ENCODE measurements at regions not wholly inside any gene's neighbourhood (a gene's known extent, or its start where the extent isn't known, plus 50 kb on each side); places are given as distances from the start of the nearest gene placed in this dataset.
"Not testable (repeated sequence)": the region's sequence is repeated elsewhere in the genome, so short reads cannot be mapped to it uniquely, and the experiment has no call there.

- H3K27ac ChIP-seq: no peak overlapping the region
- no peak overlapping the region for H3K4me3 ChIP-seq
- no peaks in the 10 kb centered on the region for H3K36me3 ChIP-seq
- no peaks in the 10 kb centered on the region for H3K27me3 ChIP-seq (replicated peaks)
- H3K9me3 ChIP-seq (replicated peaks): no peaks in the 10 kb centered on the region
- no peak for DNase-seq (ENCODE audit: low read depth in 1 of 2, low spot score in 2 of 2)
- H3K4me1 ChIP-seq (replicated peaks): no peaks in the 10 kb centered on the region
These were observed 178.0 kb upstream of the TMEM132C start for GRCh38 chr12:128088926-128089325.

GRCh38 chr12:128089961-128090360, 177.0 kb upstream of the TMEM132C start:
- Histone ChIP-seq H3K9me3 (replicated peaks) (no peaks in the 10 kb centered on the region), H3K27me3 (replicated peaks) (no peaks in the 10 kb centered on the region), H3K27ac (no peak overlapping the region), H3K36me3 (no peaks in the 10 kb centered on the region), H3K4me1 (replicated peaks) (no peaks in the 10 kb centered on the region), H3K4me3 (no peak overlapping the region)
- no peak for DNase-seq (ENCODE audit: low read depth in 1 of 2, low spot score in 2 of 2)

DNA sequence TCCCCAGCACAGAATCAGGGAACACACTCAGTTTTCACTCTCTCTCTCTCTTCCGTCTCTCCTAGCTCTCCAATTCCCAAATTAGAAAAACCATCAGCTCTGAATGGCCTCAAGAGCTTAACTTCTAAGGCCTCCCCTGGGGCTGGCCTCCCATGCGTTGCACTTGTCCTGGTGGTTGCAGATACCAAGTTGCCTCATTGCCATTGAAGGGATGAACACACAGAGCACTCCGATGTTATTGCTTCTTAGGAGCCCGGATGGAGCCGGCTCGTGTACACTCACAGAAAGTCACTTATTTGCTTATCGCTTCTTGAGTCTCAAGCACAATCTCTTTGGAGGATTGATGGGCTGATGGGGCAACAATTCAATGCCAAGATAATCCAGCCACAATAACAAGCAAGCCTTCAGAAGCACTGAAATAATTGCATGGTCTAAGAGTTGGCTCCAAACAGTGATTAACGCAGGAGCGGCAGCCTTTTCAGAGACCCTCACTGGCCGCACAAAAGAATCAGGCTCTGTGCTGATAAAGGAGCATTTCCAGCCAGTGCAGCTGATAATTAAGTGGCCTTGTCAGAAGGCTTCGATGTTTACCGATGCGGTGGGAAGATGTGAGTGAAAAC, 175.8 kb upstream of the TMEM132C start:
- no peak overlapping the region for H3K27ac ChIP-seq
- no peak for DNase-seq (ENCODE audit: low read depth in 1 of 2, low spot score in 2 of 2)
- no peak overlapping the region for H3K4me3 ChIP-seq
- no peaks in the 10 kb centered on the region for H3K27me3 ChIP-seq (replicated peaks)
- H3K4me1 ChIP-seq (replicated peaks): no peaks in the 10 kb centered on the region
- H3K36me3 ChIP-seq: no peaks in the 10 kb centered on the region
- H3K9me3 ChIP-seq (replicated peaks): no peaks in the 10 kb centered on the region

DNA sequence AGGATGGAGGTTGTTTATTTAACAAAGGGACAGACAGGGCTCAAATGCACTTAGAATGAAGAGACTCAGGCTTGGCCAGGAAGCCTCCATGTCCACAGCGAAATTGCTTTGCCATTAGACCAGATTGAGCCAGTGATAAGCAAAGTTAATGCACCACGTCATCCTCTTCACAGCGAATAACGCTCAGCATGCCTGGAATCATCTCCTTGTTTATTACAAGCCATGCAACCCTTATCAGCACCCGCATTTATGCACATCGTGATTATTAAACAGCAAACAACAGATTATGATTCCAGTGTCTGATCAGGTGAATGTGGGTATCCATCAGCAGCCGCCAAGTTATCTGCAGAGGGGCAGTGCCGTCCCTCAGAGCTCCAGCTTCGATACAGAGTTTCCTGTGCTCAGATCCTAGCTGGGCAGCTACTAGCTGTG, 175.0 kb upstream of the TMEM132C start:
- no peak overlapping the region for H3K4me3 ChIP-seq
- DNase-seq (ENCODE audit: low read depth in 1 of 2, low spot score in 2 of 2): peak in 1 of 2 experiments; percentile 20
- no peaks in the 10 kb centered on the region for H3K27me3 ChIP-seq (replicated peaks)
- no peak overlapping the region for H3K27ac ChIP-seq
- no peaks in the 10 kb centered on the region for H3K36me3 ChIP-seq
- no peaks in the 10 kb centered on the region for H3K9me3 ChIP-seq (replicated peaks)
- H3K4me1 ChIP-seq (replicated peaks): no peaks in the 10 kb centered on the region

GRCh38 chr12:128098730-128099129, 168.2 kb upstream of the TMEM132C start:
- H3K27me3 ChIP-seq (replicated peaks): no peaks in the 10 kb centered on the region
- H3K4me3 ChIP-seq: no peak overlapping the region
- H3K27ac ChIP-seq: no peak overlapping the region
- H3K4me1 ChIP-seq (replicated peaks): no peaks in the 10 kb centered on the region
- DNase-seq (ENCODE audit: low read depth in 1 of 2, low spot score in 2 of 2): no peak
- no peaks in the 10 kb centered on the region for H3K36me3 ChIP-seq
- H3K9me3 ChIP-seq (replicated peaks): no peaks in the 10 kb centered on the region

DNA sequence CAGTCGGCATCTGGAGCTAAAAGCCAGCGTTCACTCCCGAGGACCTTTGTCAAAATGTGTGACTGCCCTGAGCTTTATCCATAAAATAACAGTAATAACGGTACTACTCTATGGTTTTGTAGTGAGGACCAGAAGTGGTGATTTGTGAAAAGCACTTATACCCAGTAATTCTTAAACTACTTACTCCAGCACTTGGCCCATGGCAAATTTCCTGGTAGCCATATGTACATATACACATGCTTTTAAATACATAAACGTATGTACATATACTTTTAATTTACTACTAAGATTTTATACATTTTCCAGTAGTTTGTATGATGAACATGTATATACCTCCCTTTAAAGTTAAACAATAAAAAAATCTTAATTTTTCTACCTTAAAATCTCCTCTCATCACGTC, 163.8 kb upstream of the TMEM132C start:
- Histone ChIP-seq H3K9me3 (replicated peaks) (no peaks in the 10 kb centered on the region), H3K4me1 (replicated peaks) (no peaks in the 10 kb centered on the region), H3K36me3 (no peaks in the 10 kb centered on the region), H3K4me3 (no peak overlapping the region), H3K27me3 (replicated peaks) (no peaks in the 10 kb centered on the region), H3K27ac (no peak overlapping the region)
- DNase-seq (ENCODE audit: low read depth in 1 of 2, low spot score in 2 of 2): no peak

DNA sequence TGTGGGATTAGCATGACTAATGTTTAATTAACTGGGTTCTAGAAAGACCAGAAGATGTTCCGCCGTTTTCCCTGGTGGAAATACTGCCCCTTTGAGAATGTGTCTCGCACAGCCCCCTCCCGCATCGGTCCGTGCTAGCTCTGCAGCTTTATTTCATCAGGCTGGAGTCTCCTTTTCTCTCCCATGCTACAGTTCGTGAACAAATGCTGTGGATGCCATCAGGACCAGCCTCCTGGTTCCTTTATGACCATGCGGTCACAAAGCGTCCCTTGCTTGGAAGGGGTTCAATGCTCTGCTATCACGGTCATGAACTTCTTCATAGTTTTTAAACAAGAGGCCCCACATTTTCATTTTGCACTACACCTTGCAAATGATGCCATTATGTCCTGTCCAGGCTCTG, 157.7 kb upstream of the TMEM132C start:
- Histone ChIP-seq H3K27ac (no peak overlapping the region), H3K4me3 (no peak overlapping the region), H3K36me3 (no peaks in the 10 kb centered on the region), H3K9me3 (replicated peaks) (no peaks in the 10 kb centered on the region), H3K27me3 (replicated peaks) (no peaks in the 10 kb centered on the region), H3K4me1 (replicated peaks) (no peaks in the 10 kb centered on the region)
- DNase-seq (ENCODE audit: low read depth in 1 of 2, low spot score in 2 of 2): no peak

DNA sequence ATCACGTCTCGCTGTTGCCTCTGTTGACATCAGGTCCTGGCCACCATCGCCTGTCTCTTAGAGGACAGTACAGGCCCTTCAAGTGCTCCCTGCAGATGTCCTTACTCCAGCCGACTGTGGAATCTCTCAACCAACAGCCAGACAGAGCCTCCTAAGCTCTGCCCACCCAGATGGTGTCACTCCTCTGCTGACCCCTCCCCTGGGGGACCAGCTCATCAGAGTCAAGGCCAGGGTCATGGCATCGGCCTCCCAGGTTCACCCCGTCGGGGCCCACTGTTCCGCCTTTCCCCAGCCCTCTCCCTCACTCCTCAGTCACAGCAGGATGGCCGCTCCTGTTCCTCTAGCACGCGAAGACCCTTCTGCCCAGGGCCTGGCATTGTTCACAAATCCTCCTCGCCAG, 157.3 kb upstream of the TMEM132C start:
- DNase-seq (ENCODE audit: low read depth in 1 of 2, low spot score in 2 of 2): no peak
- Histone ChIP-seq H3K9me3 (replicated peaks) (no peaks in the 10 kb centered on the region), H3K36me3 (no peaks in the 10 kb centered on the region), H3K4me3 (no peak overlapping the region), H3K27me3 (replicated peaks) (no peaks in the 10 kb centered on the region), H3K4me1 (replicated peaks) (no peaks in the 10 kb centered on the region), H3K27ac (no peak overlapping the region)

DNA sequence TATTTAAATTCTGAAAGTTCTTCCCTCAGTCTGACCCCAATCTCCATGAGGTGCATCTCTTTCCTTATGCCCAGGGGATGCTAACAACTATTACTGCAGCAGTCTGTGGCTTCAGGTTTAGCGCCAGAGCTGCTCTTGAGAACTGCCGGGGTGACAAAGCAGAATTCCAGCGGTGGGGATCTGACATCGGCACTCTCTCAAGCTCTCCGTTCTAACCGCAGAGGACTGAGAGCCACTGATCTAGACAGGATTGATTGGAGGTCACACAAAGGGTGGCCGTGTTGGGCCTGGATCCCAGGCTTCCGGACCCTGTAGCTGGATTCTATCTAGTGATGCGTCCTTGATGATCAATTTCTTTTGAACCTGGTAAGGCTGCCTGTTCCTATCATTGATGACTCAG, 155.6 kb upstream of the TMEM132C start:
- no peaks in the 10 kb centered on the region for H3K36me3 ChIP-seq
- no peak for DNase-seq (ENCODE audit: low read depth in 1 of 2, low spot score in 2 of 2)
- H3K9me3 ChIP-seq (replicated peaks): no peaks in the 10 kb centered on the region
- no peak overlapping the region for H3K4me3 ChIP-seq
- H3K27ac ChIP-seq: no peak overlapping the region
- H3K4me1 ChIP-seq (replicated peaks): no peaks in the 10 kb centered on the region
- H3K27me3 ChIP-seq (replicated peaks): no peaks in the 10 kb centered on the region

GRCh38 chr12:128111951-128112350, 155.0 kb upstream of the TMEM132C start:
- Histone ChIP-seq H3K4me1 (replicated peaks) (no peaks in the 10 kb centered on the region), H3K4me3 (no peak overlapping the region), H3K27me3 (replicated peaks) (no peaks in the 10 kb centered on the region), H3K9me3 (replicated peaks) (no peaks in the 10 kb centered on the region), H3K36me3 (no peaks in the 10 kb centered on the region), H3K27ac (no peak overlapping the region)
- no peak for DNase-seq (ENCODE audit: low read depth in 1 of 2, low spot score in 2 of 2)

DNA sequence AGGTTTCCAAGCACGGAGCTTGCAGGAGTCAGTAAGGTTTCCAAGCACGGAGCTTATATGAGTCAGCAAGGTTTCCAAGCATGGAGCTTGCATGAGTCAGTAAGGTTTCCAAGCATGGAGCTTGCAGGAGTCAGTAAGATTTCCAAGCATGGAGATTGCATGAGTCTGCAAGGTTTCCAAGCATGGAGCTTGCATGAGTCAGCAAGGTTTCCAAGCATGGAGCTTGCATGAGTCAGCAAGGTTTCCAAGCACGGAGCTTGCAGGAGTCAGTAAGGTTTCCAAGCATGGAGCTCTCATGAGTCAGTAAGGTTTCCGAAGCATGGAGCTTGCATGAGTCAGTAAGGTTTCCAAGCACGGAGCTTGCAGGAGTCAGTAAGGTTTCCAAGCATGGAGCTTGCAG, 153.7 kb upstream of the TMEM132C start:
- not testable (repeated sequence) for H3K27me3 ChIP-seq (replicated peaks); H3K27ac ChIP-seq; H3K36me3 ChIP-seq; H3K4me1 ChIP-seq (replicated peaks); DNase-seq (ENCODE audit: low read depth in 1 of 2, low spot score in 2 of 2); H3K9me3 ChIP-seq (replicated peaks); H3K4me3 ChIP-seq

DNA sequence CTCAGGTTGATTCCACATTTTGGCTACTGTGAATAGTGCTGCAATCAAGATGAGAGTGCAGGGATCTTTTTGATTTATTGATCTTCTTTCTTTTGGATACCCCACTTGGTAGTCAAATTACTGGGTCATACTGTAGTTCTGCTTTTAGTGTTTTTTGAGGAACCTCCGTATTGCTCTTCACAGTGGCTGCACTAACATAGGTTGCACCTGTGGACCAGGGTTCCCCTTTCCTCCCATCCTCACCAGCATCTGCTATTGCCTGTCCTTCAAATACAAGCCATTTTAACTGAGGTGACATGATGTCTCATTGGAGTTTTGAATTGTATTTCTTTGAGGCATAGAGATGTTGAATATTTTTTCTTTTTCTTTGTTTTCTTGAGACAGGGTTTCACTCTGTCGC, 152.5 kb upstream of the TMEM132C start:
- no peaks in the 10 kb centered on the region for H3K4me1 ChIP-seq (replicated peaks)
- H3K4me3 ChIP-seq: no peak overlapping the region
- no peak for DNase-seq (ENCODE audit: low read depth in 1 of 2, low spot score in 2 of 2)
- H3K9me3 ChIP-seq (replicated peaks): no peaks in the 10 kb centered on the region
- H3K27me3 ChIP-seq (replicated peaks): no peaks in the 10 kb centered on the region
- no peaks in the 10 kb centered on the region for H3K36me3 ChIP-seq
- no peak overlapping the region for H3K27ac ChIP-seq

- H3K4me3 ChIP-seq: no peak overlapping the region
- no peak overlapping the region for H3K27ac ChIP-seq
- H3K4me1 ChIP-seq (replicated peaks): no peaks in the 10 kb centered on the region
- no peak for DNase-seq (ENCODE audit: low read depth in 1 of 2, low spot score in 2 of 2)
- no peaks in the 10 kb centered on the region for H3K27me3 ChIP-seq (replicated peaks)
- no peaks in the 10 kb centered on the region for H3K9me3 ChIP-seq (replicated peaks)
- H3K36me3 ChIP-seq: no peaks in the 10 kb centered on the region
These were observed 150.4 kb upstream of the TMEM132C start for GRCh38 chr12:128116537-128116936.

GRCh38 chr12:128120035-128120434, 146.9 kb upstream of the TMEM132C start:
- Histone ChIP-seq H3K9me3 (replicated peaks) (no peaks in the 10 kb centered on the region), H3K36me3 (no peaks in the 10 kb centered on the region), H3K4me3 (no peak overlapping the region), H3K27ac (no peak overlapping the region), H3K27me3 (replicated peaks) (no peaks in the 10 kb centered on the region), H3K4me1 (replicated peaks) (no peaks in the 10 kb centered on the region)
- DNase-seq (ENCODE audit: low read depth in 1 of 2, low spot score in 2 of 2): no peak

GRCh38 chr12:128121424-128121823, 145.5 kb upstream of the TMEM132C start:
- H3K4me3 ChIP-seq: no peak overlapping the region
- H3K36me3 ChIP-seq: no peaks in the 10 kb centered on the region
- DNase-seq (ENCODE audit: low read depth in 1 of 2, low spot score in 2 of 2): no peak
- H3K27me3 ChIP-seq (replicated peaks): no peaks in the 10 kb centered on the region
- H3K9me3 ChIP-seq (replicated peaks): no peaks in the 10 kb centered on the region
- no peak overlapping the region for H3K27ac ChIP-seq
- H3K4me1 ChIP-seq (replicated peaks): no peaks in the 10 kb centered on the region
